Nephron progenitor cell (in vitro differentiated cells): ENCODE measurements at regions not wholly inside any gene's neighbourhood (a gene's known extent, or its start where the extent isn't known, plus 50 kb on each side); places are given as distances from the start of the nearest gene placed in this dataset.
A peak's percentile ranks its signal among the peaks of the same experiment; 100 is the strongest.

Experiments
- DNase-seq: peaks from one replicate; pipeline ENCODE4 v3.0.0; 2021
- H3K27ac Mint-ChIP-seq: 2 replicates; pipeline ENCODE4 v1.8.0; 2021; ENCODE audit warnings: mild to moderate bottlenecking, moderate library complexity, mixed read lengths
- H3K27me3 Mint-ChIP-seq: 2 replicates; pipeline ENCODE4 v1.8.0; 2021; ENCODE audit warnings: mild to moderate bottlenecking, low read depth, mixed read lengths; ENCODE audit not compliant: poor library complexity
- H3K36me3 Mint-ChIP-seq: 2 replicates; pipeline ENCODE4 v1.8.0; 2021; ENCODE audit warnings: low read depth, mixed read lengths
- H3K4me1 Mint-ChIP-seq: 2 replicates; pipeline ENCODE4 v1.8.0; 2021; ENCODE audit warnings: mixed read lengths
- H3K4me3 Mint-ChIP-seq: 2 replicates; pipeline ENCODE4 v1.8.0; 2021; ENCODE audit warnings: mild to moderate bottlenecking, moderate library complexity, mixed read lengths
- H3K9me3 Mint-ChIP-seq: 2 replicates; pipeline ENCODE4 v1.8.0; 2021; ENCODE audit warnings: mild to moderate bottlenecking, moderate library complexity, mixed read lengths
- TF ChIP-seq, protein P1 (sequence below): fragments of 200-600 bp; sonication (generic); IDR thresholded peaks from 2 replicates; pipeline ENCODE4 v1.5.0; 2021; ENCODE audit warnings: antibody characterized with exemption

DNA sequence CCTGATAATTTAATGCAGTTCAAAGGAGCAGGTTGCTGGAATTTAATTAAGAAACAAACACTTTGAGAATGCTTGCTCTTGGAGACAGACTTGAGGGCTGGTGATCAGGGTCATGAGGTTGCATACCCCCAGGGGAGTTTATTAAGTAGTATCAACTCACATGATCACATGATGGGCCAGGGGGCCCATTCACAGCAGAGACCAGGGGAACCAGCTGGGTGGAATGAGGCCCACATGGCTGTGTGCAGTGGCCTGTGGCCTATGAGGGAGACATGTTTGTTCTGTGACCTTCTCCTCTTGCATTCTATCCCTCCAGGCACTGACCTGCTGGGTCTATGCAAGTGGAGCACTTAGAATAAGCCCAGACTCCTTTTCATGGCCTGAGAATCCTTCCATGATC lies 266.6 kb upstream of the PWP1 start:
- Mint-ChIP-seq H3K27ac (no peak overlapping the region), H3K36me3 (peaks cover 33% of the 10 kb centered on the region), H3K9me3 (peaks cover 36% of the 10 kb centered on the region), H3K27me3 (peaks cover 38% of the 10 kb centered on the region), H3K4me3 (no peak overlapping the region), H3K4me1 (peaks cover 17% of the 10 kb centered on the region)
- TF ChIP-seq, protein P1, sequence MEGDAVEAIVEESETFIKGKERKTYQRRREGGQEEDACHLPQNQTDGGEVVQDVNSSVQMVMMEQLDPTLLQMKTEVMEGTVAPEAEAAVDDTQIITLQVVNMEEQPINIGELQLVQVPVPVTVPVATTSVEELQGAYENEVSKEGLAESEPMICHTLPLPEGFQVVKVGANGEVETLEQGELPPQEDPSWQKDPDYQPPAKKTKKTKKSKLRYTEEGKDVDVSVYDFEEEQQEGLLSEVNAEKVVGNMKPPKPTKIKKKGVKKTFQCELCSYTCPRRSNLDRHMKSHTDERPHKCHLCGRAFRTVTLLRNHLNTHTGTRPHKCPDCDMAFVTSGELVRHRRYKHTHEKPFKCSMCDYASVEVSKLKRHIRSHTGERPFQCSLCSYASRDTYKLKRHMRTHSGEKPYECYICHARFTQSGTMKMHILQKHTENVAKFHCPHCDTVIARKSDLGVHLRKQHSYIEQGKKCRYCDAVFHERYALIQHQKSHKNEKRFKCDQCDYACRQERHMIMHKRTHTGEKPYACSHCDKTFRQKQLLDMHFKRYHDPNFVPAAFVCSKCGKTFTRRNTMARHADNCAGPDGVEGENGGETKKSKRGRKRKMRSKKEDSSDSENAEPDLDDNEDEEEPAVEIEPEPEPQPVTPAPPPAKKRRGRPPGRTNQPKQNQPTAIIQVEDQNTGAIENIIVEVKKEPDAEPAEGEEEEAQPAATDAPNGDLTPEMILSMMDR: no peak
- no peak for DNase-seq

DNA sequence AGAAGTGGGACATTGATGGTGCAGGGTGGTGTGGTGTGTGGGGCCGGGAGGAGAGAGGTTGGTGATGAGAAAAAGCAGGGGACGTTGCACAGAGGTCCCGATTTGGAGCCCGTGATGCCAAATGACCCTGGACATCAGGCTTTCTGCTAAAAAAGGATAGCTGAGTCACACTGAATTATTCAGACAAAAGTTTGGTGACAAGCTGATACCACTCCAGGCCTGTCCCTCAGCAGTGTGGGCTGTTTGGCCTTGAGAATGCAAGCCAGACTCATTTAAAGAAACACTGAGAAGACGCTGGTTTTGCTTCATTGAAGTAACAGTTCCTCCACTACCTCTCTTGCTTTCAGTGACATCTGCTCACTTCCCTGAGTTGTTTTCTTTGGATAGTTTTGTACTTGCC lies 262.1 kb upstream of the PWP1 start:
- H3K4me3 Mint-ChIP-seq: no peak overlapping the region
- H3K36me3 Mint-ChIP-seq: peaks cover 26% of the 10 kb centered on the region
- DNase-seq: no peak
- peaks cover 36% of the 10 kb centered on the region for H3K27me3 Mint-ChIP-seq
- H3K27ac Mint-ChIP-seq: peak overlapping the region; percentile 80
- TF ChIP-seq, protein P1: no peak
- peaks cover 38% of the 10 kb centered on the region for H3K9me3 Mint-ChIP-seq
- H3K4me1 Mint-ChIP-seq: peaks cover 26% of the 10 kb centered on the region

DNA sequence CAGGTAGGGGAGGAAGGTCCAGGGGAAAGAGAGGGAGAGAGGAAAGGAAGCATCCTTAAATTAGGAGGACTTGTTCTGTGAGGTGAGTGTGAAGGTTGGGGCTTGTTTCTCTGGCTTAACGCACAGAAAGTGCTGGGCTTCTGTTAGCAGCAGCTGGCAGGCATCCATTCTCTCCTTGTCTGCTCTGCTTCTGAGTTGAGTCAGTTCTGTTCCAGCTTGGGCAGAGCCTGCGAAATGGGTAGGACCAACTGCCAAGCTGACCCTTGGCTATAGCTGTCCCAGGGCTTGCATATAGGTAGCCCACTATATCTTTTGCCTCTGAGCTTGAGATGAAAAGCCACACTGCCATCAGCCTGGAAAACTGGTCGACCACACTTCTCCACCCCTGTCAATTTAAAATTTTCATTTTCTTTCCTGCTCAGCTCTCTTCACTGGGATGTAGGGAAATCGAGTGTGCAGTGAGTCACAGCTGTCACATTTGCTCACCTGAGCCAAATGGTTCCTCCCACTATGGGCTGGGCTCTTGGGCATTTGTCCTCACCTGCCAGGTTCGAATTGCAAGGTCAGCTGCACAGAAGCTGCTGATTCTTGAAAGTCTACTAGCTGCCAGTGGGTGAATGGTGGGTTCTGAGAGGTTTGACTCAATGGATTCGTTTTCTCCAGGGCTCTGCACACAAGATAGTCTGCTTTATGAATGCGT lies 256.4 kb upstream of the PWP1 start:
- Mint-ChIP-seq H3K27ac (no peak overlapping the region), H3K27me3 (peaks cover 47% of the 10 kb centered on the region), H3K4me3 (no peak overlapping the region), H3K4me1 (peaks cover 18% of the 10 kb centered on the region), H3K36me3 (peaks cover 8% of the 10 kb centered on the region), H3K9me3 (peaks cover 14% of the 10 kb centered on the region)
- TF ChIP-seq, protein P1: no peak
- no peak for DNase-seq

DNA sequence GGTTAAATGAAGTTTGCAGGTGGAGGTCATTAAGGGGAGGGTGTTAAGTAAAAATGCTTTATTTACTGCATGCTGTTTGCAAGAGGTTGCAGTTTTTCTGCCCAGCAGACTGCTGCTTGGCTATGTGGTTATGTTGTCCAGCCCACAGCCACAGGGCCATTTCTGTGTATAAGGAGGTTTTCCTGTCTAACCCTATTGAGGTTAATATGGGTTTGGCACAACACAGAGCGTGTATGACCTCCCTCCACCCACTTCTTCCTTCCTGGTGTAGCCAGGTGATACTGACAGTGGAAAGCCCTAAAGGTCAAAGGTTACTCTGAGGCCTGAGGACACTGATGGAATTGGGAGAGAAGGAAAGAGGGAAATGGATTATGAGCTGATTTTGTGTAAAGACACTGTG lies 253.7 kb upstream of the PWP1 start:
- TF ChIP-seq, protein P1: no peak
- peaks cover 4% of the 10 kb centered on the region for H3K4me1 Mint-ChIP-seq
- H3K9me3 Mint-ChIP-seq: peaks cover 11% of the 10 kb centered on the region
- peak overlapping the region; percentile 54 for H3K27ac Mint-ChIP-seq
- DNase-seq: no peak
- H3K4me3 Mint-ChIP-seq: no peak overlapping the region
- peaks cover 54% of the 10 kb centered on the region for H3K27me3 Mint-ChIP-seq
- H3K36me3 Mint-ChIP-seq: peaks cover 8% of the 10 kb centered on the region

DNA sequence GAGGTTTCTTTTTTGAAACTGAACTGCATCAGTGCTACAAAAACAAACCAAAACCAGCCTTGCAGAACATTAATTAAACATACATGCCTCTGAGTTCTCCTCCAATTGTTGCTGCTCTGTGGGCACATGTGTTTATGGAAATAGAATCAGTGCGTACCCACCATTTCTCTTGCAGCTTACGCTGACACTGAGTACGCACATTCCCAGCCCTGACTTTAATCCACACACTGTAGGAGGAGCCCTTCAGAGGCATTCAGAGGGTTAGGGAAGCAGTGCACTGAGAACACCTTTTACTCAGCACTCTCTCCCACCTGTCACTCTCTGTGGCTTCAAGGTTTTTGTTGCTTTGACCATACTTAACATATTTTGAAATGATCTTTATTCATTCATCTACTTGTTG lies 250.5 kb upstream of the PWP1 start:
- H3K4me1 Mint-ChIP-seq: peaks cover 24% of the 10 kb centered on the region
- no peaks in the 10 kb centered on the region for H3K9me3 Mint-ChIP-seq

More for the DNA sequence above, 250.5 kb upstream of the PWP1 start:
- no peaks in the 10 kb centered on the region for H3K36me3 Mint-ChIP-seq
- TF ChIP-seq, protein P1: no peak
- no peak overlapping the region for H3K27ac Mint-ChIP-seq
- H3K4me3 Mint-ChIP-seq: no peak overlapping the region
- DNase-seq: no peak
- peaks cover 53% of the 10 kb centered on the region for H3K27me3 Mint-ChIP-seq
